ENCODE measurements at regions not wholly inside any gene's neighbourhood (a gene's known extent, or its start where the extent isn't known, plus 50 kb on each side); places are given as distances from the start of the nearest gene placed in this dataset.
A peak's percentile ranks its signal among the peaks of the same experiment; 100 is the strongest.
"Not testable (repeated sequence)": the region's sequence is repeated elsewhere in the genome, so short reads cannot be mapped to it uniquely, and the experiment has no call there.

DNA sequence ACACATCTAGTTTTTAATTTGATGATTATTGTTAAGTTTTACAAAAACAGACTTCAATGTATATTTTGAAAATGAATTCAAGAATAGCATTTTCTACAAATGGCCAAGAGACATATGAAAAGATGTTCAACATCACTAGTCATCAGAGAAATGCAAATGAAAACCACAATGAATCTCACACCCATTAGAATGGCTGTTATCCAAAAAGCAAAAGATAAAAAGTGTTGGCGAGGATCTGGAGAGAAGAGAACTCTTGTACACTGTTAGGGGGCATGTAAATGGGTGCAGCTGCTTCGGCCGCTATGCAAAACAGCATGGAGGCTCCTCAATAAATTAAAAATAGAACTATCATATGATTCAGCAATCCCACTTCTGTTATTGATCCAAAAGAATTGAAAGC, 185.8 kb upstream of the CCN2 start:
- no peak for DNase-seq

DNA sequence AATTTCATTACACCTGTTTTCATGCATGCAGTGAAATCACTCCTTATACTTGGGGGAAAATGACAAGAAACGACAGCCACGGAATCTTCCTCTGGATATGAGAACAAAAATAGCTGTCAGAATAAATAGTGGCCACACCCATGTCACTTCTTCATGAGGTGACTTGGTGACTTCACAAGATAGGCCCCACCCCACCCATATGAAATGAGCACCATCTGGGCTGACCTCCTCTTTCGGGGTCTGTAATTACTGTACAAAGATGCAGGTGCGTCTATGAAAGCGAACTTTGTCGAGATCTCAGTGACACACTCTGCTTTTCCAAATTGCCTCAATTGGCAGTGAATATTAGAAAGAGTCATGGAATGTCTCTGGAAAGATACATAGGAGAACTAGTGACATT, 184.2 kb upstream of the CCN2 start:
- DNase-seq, result no peak

DNA sequence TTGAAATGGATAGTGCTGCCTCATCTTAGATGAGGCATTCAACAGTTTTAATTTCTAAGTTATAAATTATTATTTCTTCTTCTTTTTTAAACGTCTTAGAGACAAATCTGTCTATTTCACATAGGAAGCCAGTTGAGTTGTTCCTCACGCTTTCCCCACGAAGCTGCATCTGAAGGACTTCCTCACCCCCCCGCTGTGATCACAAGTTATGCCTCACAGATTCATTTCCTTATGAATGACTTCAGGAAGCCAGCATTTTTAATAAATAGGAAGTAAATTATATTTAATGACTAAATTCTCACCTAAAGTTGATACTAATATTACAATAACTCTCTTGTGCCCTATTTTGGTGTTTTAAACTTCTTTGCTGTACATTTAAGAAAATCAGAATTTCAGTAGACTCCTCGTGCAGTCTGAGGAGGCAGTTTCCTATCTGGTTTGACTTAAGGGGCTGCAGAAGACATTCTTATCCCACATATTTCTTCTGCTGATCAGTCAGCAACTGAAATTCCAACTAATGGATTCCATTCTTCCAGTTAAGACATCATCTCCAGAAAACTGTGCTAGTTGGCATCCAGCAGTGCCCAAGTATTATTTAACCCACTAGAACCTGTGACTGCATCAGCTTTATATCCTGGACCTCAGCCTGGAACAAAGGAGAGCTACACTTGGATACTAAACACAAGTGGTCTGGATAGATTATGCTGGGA, 182.7 kb upstream of the CCN2 start:
- no peak for DNase-seq

DNA sequence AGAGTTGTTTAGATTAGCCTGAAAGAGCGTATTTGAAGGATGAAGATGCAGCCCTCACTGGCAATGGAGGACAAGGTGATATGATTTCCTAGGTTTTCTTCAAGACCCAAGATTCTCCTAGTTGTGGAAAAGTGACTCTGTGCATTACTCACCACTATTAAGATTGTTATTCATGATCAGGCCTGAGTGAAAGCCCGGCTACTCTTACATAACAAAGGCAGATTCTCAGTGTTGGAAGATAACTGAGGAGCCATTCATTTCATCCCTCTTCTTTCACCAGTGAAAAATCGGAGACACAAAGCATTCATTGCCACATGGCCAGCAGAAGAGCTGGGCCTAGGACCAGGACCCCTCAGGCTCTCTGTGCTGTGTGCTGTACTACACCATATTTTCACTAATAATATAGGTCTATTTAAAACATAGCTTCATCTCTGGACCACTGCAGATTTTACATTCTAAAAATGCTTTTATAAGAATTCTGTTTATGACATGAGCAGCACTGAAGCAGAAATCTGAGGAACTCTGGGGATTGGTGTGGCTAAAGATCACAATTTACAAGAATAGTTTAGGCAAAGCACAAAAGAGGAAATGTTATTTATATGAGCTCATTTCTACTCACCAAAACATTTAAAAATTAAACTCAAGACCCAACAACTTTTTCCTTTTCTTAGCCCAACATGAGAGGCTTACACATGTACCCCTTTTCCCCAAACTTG, 181.9 kb upstream of the CCN2 start:
- no peak for DNase-seq

DNA sequence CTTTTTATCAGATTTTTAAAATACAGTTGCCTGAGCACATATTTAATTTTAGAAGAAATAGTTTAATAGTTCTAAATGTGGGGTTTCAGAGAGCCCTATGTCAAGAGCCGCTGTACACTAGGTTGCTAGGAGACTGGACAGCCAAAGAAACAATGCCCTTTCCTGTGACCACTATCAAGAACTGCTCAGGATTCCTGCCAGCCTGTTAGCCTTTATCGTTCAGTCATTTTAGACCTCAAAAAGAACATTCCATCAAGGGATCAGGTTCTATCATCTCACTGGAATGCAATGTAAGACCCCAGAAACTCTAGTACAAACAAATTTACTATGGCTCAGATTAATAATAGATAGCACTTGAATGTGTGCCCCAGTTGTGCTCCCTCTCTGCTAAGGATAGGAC, 181.2 kb upstream of the CCN2 start:
- DNase-seq, result no peak

DNA sequence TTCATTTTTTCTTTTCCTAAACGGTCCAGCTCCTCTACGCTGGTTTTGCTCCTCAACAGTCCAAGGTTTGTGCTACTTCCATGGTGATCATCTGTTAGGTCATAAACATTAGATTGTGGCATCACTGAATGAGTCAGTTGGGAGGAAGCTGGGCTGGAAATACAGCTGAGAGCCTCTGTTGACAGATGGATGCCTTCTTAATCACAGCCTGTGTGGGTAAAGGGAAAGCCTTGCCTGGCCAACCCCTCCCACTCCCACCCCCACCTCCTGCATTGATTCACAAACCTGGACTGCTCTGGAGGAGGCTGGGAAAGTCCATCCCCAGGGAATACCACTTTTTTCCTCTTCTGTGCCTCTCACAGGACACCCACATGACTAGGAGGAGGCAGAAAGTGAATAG, 180.6 kb upstream of the CCN2 start:
- peak; percentile 80 for DNase-seq

DNA sequence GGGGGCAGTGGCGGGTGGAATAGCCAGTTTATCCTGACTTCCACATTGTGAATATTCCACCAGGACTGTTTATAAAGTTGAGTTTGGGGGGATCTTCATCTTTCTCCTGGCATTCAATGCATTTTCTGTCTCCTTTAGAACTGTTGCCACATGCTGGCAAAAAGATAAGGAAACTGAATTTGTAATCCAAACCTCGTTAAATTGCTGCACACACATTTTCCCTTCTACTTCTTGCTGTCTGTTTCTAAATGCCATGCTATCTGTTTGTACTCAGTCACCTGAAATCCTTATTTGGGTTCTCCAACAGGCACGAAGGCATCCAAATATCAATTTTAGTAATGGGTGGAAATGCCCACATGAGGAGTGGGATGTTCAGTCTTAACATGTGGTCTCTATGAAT, 180.2 kb upstream of the CCN2 start:
- no peak for DNase-seq

DNA sequence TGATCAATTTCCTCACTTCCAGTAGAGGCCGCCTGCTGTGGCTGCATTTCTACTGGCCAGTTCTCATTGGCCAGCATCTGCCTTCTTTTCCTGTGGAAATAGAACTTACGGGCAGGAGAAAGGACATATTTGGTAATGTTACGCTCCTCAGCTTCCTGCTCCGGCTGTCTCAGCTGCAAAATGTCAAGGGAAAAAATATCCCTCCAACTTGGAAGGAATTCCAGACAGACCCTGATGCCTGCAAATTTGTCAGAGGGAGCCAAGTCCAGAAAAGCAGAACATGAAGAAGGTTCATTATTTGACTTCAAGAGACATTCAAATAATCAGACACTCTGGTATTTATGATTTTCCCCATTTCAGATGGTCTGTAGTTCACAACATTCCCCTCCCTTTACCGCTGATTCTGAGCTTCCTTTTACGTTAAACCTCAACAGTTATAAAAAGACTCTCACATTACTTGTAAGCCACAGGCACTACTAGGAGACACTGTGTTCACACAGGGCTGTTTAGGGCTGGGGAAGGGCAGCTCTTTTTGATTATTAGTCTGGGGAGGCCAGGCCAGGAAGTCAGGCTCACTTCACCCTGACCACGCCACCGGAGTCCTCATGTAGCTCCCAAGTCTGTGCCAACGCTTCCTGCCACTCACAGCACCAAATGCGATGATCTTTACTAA, 179.6 kb upstream of the CCN2 start:
- DNase-seq, result no peak

DNA sequence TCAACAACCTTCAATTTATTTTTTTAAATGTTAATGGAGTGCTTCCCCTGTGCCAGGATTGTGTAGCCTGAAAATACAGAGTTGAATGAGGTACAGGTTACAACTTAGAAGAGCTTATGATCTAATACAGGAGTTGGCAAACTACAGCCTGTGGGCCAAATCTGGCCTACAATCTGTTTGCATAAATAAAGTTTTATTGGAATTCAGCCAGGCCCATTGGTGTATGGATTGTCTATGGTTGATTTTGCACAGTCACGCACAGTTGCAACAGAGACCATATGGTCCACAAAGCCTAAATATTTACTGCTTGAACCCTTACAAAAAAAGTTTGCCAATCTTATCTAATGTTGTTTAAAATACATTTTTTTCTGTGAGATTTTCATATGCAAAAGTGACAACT, 177.3 kb upstream of the CCN2 start:
- DNase-seq, result peak; percentile 38

DNA sequence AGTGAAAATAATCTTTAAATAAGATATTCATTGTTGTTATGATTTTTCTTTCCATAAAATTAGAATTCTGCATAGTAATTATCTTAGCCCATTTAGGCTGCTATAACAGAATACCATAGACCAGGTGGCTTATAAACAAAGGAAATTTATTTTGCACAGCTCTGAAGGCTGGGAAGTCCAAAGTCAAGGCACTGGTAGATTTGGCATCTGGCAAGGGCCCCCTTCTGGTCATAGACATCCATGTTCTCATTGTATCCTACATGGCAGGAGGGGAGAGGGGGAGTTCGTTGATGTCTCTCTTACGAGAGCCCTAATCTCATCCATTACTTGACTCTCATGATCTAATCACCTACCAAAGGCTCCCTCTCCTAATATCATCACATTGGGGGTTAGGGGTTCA, 175.0 kb upstream of the CCN2 start:
- DNase-seq, result no peak

DNA sequence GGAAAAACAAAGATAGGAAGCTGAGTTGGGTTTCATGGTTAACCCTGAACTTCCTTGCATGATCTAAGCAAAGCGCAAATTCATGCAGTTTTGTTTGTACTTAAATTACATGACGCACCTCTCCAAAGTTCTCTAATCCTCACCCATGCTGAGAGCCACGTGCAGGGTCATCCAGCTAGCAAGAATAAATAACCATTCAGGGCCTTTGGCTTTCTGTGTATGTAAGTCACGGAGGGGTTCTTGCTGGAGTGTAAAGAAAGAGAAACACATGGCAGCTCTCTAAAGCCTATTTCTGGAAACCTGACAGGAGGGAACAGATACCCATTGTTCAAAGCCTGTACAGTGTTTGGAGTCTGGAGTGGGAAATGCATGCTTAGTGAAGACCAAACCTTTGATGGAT, 171.7 kb upstream of the CCN2 start:
- peak; percentile 90 for DNase-seq

DNA sequence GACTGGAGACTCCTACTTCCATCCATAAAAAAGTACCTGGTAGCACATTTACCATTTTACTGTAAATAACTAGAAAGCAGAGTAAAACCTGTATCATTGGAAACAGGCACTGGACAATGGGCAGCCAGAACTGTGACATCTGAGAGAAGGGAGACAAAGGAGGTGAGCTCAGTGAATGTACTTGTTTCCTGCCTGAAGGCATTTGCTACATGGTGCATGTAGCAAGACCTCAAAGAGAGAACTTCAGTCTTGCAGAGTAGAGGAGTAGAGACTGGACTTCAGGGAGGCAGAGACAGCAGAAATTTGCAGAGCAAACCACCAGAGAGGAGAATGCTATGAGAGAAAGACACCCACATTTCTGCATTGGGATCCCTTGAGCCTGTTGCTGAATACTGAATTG, 171.0 kb upstream of the CCN2 start:
- peak; percentile 49 for DNase-seq

DNA sequence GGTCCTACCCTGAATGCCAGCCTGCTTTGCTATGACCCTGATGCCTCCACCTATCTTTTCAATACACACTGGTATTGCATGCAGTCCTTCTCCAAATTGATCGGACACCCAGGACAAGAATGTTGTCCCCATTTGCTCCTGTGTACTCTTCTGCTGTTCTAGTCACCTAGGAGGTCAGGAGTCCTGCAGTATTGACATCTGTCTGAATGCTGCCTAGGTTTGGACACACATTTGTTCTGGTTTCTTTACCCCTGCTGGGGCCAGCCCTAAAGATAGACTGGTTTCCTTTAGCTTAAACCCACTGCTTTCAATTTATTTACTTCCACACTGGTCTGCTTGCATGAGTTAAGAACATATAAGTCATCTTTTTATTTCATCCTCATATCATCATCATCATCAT, 167.0 kb upstream of the CCN2 start:
- no peak for DNase-seq

DNA sequence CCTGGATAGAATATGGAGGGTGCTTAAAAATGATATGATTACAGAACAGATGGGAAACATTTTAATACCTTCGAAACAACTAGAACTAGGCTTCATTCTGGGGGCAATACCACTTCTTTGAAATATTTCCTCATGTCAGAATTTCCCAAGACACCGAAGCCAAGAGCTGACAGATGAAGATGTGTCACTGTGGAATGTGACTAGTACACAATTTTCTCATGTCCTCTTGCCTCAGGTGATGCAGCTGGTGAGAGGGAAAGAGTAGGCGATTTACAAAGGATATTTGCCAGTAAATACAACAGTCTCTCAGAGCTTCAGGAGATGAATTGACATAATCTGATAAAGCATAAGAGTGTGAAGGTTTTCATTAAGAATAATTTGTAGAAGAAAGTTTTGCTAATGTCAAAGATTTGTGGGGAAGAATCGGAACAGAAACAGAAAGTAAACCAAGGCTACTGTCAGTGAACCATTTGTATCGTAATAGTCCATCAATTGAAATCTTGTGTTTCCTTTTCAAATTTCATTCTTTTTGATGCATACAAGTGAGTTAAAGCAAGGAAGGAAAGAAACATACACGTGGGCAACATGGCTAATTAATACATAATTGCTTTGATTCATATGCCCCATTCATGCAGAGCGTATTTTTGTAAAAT, 164.7 kb upstream of the CCN2 start:
- DNase-seq, result no peak

DNA sequence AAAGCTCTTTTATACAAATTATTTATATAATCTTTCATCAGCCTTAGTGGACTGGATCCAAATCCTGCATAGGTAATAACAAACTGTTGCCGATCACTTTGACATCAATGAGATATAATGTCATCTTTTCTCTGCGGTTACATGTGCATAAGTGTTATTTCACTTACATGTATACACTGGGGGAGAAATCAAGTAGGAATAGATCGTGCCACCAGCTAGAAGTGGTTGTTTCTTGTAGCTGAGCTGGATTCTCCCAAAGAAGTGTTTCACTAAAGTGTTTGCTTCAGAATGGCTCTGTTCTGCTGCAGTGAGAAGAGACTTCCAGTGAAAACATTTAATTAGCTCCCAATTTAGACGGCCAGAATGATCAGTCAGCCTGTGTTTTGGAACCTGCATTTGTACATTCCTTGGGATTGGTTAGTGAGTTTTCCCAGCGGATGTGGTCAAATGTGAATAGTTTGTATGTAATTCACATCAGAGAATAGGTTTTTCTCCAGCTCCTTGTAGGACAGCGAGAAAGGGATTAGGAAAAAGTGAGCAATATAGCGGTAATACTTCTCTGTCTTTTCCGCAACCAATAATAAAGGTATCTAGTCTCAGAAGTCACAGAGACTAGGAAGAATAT, 163.1 kb upstream of the CCN2 start:
- DNase-seq, result no peak

DNA sequence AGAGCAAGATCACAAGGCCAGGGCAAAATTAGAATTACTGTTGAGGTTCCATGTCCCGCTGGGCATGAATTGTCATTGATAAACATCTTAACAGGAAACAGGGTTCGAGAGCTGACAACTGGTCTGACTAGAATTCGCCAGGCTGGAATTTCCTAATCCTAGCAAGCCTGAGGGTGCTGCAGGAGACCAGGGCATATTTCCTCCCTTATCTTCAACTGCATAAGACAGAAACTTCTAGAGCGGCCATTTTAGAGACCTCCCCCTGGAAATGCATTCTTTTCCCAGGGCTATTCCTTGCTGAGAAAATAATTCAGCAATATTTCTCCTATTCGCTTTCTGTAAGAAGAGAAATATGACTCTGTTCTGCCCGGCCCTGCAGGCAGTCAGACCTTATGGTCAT, 158.6 kb upstream of the CCN2 start:
- DNase-seq, result not testable (repeated sequence)

DNA sequence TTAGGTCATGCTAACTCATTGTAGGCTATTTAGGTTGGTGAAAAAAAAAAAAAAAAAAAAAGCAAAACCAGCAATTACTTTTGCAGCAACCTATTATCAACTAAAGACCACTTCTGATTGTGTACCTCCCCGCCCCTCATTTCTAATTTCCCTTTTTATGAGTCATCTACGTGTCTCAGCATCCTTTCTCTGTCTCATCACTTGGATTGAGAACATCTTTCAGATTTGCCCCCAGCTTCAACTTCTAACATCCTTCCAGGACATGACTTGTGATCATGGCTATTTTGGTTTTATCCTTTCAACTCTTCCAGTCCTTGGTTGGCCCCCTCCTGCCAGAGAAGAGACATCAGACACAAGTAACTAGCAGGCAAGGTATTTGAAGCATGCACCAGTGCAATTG, 156.7 kb upstream of the CCN2 start:
- DNase-seq, result peak; percentile 9

DNA sequence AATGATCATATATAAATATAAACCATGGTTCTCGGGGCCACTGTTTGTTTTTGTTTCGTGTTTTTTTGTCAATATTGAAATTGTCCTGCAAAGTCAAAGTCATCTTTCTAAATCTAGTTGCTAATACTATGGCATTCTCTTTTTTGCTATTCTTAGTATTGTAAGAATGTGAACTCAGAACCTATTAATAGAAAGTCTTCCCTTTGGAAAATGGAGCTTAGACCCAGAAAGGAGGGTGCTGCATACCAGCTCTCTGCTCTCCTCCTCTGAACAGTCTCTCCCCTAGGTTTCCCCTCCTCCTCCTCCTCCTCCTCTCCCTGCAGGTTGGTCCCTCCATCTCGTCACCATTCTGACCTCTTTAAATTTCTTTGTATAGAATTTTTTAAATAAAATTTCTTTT, 150.4 kb upstream of the CCN2 start:
- no peak for DNase-seq

DNA sequence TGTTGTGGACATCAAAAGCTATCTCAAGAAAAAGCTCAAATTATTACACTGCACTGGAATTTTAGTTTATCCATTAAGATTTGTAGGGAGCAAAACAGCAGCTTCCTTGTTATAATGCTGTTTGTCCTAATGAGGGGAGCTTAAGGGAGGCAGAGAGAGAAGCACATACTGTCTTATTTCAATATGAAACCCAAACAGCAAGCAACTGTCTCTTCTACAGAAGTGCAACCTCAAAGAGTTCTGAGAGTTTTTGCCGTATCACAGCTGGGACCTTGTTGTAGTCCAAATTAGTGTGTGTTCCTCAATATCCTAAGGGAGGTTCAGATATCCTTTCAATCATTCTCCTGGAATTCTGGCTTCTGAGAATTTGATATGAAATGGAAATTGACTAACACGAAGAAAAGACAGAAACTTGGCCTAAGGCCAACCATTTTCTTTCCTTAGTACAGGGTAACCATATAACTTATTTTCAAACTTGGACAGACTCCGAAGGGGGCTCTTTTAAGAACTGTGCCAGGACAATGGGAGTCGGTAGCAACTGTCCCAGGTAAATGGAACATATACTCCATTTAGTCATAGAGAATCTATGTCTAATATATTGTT, 149.3 kb upstream of the CCN2 start:
- DNase-seq, result no peak

DNA sequence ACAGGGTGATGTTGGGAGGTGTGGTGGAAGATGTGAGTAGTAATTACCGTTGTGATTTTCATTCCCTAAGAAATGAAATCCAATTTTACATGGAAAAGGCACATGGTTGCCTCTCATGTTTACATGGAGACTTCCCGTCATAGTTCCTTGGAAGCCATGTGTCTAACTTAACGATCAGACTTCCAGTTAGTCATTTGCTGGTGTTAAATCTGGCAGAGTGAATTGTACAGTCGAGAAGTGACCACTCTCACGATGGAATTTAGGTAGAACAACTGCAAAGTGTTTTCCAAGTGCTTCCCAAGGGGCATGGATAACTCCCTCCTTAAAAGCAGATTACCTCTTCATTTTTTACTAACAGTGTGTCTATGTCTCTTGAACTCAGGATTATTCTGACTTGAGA, 145.8 kb upstream of the CCN2 start:
- DNase-seq, result no peak

DNA sequence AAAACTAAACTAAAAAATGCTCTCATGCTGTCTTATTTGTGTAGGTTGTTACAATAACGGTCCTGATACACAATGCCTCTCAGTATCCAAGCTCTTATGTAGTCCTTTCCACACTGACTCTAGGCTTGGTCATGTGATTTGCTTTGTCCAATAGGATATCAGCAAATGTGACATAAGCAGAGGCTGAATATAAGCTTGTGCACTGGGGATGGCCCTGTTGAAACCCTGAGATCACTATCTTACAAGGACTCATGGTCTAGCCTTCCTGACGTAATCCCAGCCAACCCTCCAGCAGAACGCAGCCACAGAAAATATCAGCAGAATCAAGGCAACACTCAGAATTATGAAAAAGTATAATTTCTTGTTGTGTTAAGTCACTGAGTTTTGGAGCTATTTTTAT, 145.1 kb upstream of the CCN2 start:
- no peak for DNase-seq

DNA sequence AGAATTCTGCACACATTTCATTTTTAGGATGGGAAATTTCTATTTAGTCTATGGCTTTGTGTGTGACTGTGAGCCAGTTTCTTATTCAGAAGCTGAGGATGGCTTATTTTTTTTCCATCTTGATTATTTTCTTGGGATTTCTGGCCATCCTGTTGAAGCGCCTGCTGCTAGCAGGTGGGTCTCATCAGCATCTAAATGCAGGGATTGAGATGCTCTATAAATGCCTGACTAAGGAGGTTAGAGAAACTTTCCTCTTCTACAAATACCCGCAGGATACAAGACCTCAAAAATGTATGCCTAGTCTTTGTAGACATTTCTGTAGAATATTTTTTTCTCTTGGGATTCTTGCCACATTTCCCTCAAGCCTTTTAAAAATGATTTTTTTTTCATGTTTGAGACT, 138.0 kb upstream of the CCN2 start:
- no peak for DNase-seq

DNA sequence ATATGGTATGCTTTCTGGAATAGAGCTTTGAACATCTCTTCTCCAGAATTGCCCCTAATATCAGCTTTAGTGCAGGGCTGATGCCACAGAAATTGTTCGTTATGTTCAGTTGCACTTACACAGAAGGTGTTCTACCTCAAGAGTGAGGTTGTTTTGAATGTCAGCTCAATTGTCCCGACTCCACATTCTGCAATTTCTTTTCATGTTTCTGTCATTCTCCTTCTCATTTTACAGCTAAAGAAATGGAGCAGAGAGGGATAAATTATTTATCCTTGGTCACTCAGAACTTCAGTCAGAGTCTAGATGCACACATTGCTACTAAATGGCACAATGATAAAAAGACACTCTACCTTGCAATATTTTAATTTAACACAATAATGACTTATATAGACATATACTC, 137.0 kb upstream of the CCN2 start:
- DNase-seq, result no peak
